ENCODE measurements at regions not wholly inside any gene's neighbourhood (a gene's known extent, or its start where the extent isn't known, plus 50 kb on each side); places are given as distances from the start of the nearest gene placed in this dataset.

GRCh38 chr1:234841281-234841680, 231.3 kb upstream of the IRF2BP2 start:
- Mint-ChIP-seq H3K36me3 (ENCODE audit: insufficient read depth in 1 of 3, low read depth in 3 of 3) (peaks cover 5 to 13% (median 8%) of the 10 kb centered on the region in 3 experiments; a peak in 4 of 7 replicates), H3K9me3 (peaks cover 5 to 7% of the 10 kb centered on the region in 2 experiments; a peak in 3 of 5 replicates), H3K27me3 (ENCODE audit: low read depth) (no peaks in the 10 kb centered on the region), H3K4me3 (no peak overlapping the region), H3K4me1 (peaks cover 22 to 23% of the 10 kb centered on the region in 2 experiments), H3K27ac (0 out of 7 replicates have a peak overlapping the region, but pooled peaks of 1 of the 3 experiments have one; percentile 47)
- no peak overlapping the region for H2AFZ ChIP-seq (ENCODE audit: low read length)
- H2AK5ac ChIP-seq (ENCODE audit: insufficient read length, low read length), result no peak overlapping the region
- H3K9me3 ChIP-seq (ENCODE audit: control insufficient read depth, low read depth, low read length), result no peaks in the 10 kb centered on the region
- no peak overlapping the region for H3K27ac ChIP-seq (ENCODE audit: insufficient read length, low read depth, low read length)
- H4K20me1 ChIP-seq (ENCODE audit: control insufficient read depth, insufficient read depth, insufficient read length), result no peaks in the 10 kb centered on the region
- TF ChIP-seq, protein P1, sequence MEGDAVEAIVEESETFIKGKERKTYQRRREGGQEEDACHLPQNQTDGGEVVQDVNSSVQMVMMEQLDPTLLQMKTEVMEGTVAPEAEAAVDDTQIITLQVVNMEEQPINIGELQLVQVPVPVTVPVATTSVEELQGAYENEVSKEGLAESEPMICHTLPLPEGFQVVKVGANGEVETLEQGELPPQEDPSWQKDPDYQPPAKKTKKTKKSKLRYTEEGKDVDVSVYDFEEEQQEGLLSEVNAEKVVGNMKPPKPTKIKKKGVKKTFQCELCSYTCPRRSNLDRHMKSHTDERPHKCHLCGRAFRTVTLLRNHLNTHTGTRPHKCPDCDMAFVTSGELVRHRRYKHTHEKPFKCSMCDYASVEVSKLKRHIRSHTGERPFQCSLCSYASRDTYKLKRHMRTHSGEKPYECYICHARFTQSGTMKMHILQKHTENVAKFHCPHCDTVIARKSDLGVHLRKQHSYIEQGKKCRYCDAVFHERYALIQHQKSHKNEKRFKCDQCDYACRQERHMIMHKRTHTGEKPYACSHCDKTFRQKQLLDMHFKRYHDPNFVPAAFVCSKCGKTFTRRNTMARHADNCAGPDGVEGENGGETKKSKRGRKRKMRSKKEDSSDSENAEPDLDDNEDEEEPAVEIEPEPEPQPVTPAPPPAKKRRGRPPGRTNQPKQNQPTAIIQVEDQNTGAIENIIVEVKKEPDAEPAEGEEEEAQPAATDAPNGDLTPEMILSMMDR (conservative IDR thresholded peaks at IDR 0.05), result no peak
- H3K27me3 ChIP-seq (ENCODE audit: insufficient read depth, low read length), result no peaks in the 10 kb centered on the region
- DNase-seq, result no peak
- no peak overlapping the region for H2BK12ac ChIP-seq (ENCODE audit: insufficient read length, low read depth, low read length)
- no peaks in the 10 kb centered on the region for H3K79me2 ChIP-seq (ENCODE audit: insufficient read depth, low read length)
- no peaks in the 10 kb centered on the region for H3K4me1 ChIP-seq (ENCODE audit: insufficient read depth, low read length)
- no peak overlapping the region for H4K8ac ChIP-seq (replicated peaks; ENCODE audit: insufficient read length, low read depth, low read length)
- WGBS (ENCODE audit: extremely low coverage, insufficient read length, low lambda C conversion rate), result no CpG with 5 or more reads among the region's 3 CpGs
- no peak overlapping the region for H3K23ac ChIP-seq (ENCODE audit: insufficient read length, low read depth, low read length)
- H3K14ac ChIP-seq (ENCODE audit: insufficient read depth, low read length), result no peak overlapping the region
- H2BK5ac ChIP-seq (ENCODE audit: insufficient read length, low read length), result no peak overlapping the region
- H3K4ac ChIP-seq (ENCODE audit: low read depth, low read length), result no peak overlapping the region
- no peak overlapping the region for H4K5ac ChIP-seq (ENCODE audit: insufficient read length, low read depth, low read length)
- no peaks in the 10 kb centered on the region for H3K79me1 ChIP-seq (ENCODE audit: insufficient read depth, low read depth, low read length, poor library complexity, severe bottlenecking)
- H2BK15ac ChIP-seq (ENCODE audit: low read depth, low read length), result no peak overlapping the region
- H3K56ac ChIP-seq (ENCODE audit: insufficient read length, low read depth, low read length), result no peak overlapping the region
- H3K18ac ChIP-seq (ENCODE audit: insufficient read length, low read depth, low read length), result no peak overlapping the region
- H2BK120ac ChIP-seq (ENCODE audit: low read depth, low read length, poor library complexity, severe bottlenecking), result no peak overlapping the region
- H4K91ac ChIP-seq (ENCODE audit: insufficient read length, low read depth, low read length), result no peak overlapping the region
- no peak overlapping the region for H3T11ph ChIP-seq (ENCODE audit: low read length)
- no peak overlapping the region for H3K9ac ChIP-seq (ENCODE audit: extremely low read depth, insufficient read length, low read length)
- no peak overlapping the region for H2BK20ac ChIP-seq (ENCODE audit: low read depth, low read length, poor library complexity, severe bottlenecking)
- no peaks in the 10 kb centered on the region for H3K23me2 ChIP-seq (ENCODE audit: insufficient read length, low read depth, low read length, poor library complexity, severe bottlenecking)
- H3K4me2 ChIP-seq (ENCODE audit: insufficient read depth, insufficient read length, low read length), result no peak overlapping the region

Data from H9 (cell line).